K562 (cell line): ENCODE measurements at regions not wholly inside any gene's neighbourhood (a gene's known extent, or its start where the extent isn't known, plus 50 kb on each side); places are given as distances from the start of the nearest gene placed in this dataset.
A peak's percentile ranks its signal among the peaks of the same experiment; 100 is the strongest.

Source experiments
- ATF6 ChIP-seq: sonication (generic); formaldehyde crosslinking; IDR thresholded peaks from 2 replicates; pipeline ENCODE4 v1.4.0; 2020; ENCODE audit warnings: mild to moderate bottlenecking, missing genetic modification reagents
- FOSL1 ChIP-seq: fragments of 200-800 bp; sonication (Bioruptor generic); conservative IDR thresholded peaks from 2 replicates; pipeline ENCODE4 v1.6.1; 2016; ENCODE audit warnings: missing genetic modification characterization, missing compliant biosample characterization
- FOXP1 ChIP-seq: sonication (generic); formaldehyde crosslinking; IDR thresholded peaks from 2 replicates; pipeline ENCODE4 v1.8.0; 2022; ENCODE audit warnings: mild to moderate bottlenecking, missing genetic modification reagents
- KLF1 ChIP-seq: fragments of 450-650 bp; IDR thresholded peaks from 2 replicates; pipeline ENCODE4 v1.6.1; 2016; ENCODE audit warnings: missing genetic modification characterization, missing compliant biosample characterization
- POLR2A ChIP-seq: fragments of 450-650 bp; conservative IDR thresholded peaks from 2 replicates; pipeline ENCODE4 v1.6.1; 2016
- RAD21 ChIP-seq, 2 experiments: fragments of 250-450 bp in 1 of 2; fragments of 450-650 bp in 1 of 2; sonication (Bioruptor Pico) in 1 of 2; formaldehyde crosslinking in 1 of 2; IDR thresholded peaks in 1 of 2; conservative IDR thresholded peaks in 1 of 2; 2 replicates each; pipeline versions ENCODE4 v1.4.0 to v1.8.0; 2020 to 2022; ENCODE audit warnings: mild to moderate bottlenecking in 2 of 2, moderate library complexity in 1 of 2
- RBFOX2 ChIP-seq: fragments of 200-400 bp; formaldehyde crosslinking; IDR thresholded peaks from 2 replicates; pipeline ENCODE4 v1.6.1; 2017; ENCODE audit warnings: low read depth, mild to moderate bottlenecking, low read length, moderate library complexity
- RBM25 ChIP-seq: fragments of 200-400 bp; formaldehyde crosslinking; IDR thresholded peaks from 2 replicates; pipeline ENCODE4 v1.6.1; 2018; ENCODE audit warnings: low read length, low read depth, moderate library complexity; ENCODE audit not compliant: severe bottlenecking
- TF ChIP-seq, protein P1 (sequence below), 2 experiments: fragments of 450-650 bp in 1 of 2; sonication (generic) in 1 of 2; formaldehyde crosslinking in 1 of 2; IDR thresholded peaks in 1 of 2; conservative IDR thresholded peaks in 1 of 2; 2 replicates each; pipeline versions ENCODE4 v1.6.1 to v1.8.1; 2016 to 2023; ENCODE audit warnings: mild to moderate bottlenecking in 2 of 2, moderate library complexity in 2 of 2, inconsistent platforms in 1 of 2, missing genetic modification reagents in 1 of 2
- TF ChIP-seq, protein P2 (sequence below): fragments of 450-650 bp; IDR thresholded peaks from 2 replicates; pipeline ENCODE4 v1.6.1; 2016; ENCODE audit warnings: low read depth
- TF ChIP-seq, protein P3 (sequence below), 2 experiments: IDR thresholded peaks; 2 replicates each; pipeline ENCODE4 v1.6.1; 2011; ENCODE audit warnings: borderline replicate concordance in 1 of 2, control low read depth in 1 of 2, low read depth in 1 of 2, low read length in 1 of 2, mild to moderate bottlenecking in 1 of 2, mixed read lengths in 1 of 2, moderate library complexity in 1 of 2; ENCODE audit not compliant: insufficient read depth in 1 of 2, insufficient read length in 1 of 2, poor library complexity in 1 of 2, severe bottlenecking in 1 of 2; ENCODE audit errors: extremely low read depth in 1 of 2

- TF ChIP-seq, protein P1, sequence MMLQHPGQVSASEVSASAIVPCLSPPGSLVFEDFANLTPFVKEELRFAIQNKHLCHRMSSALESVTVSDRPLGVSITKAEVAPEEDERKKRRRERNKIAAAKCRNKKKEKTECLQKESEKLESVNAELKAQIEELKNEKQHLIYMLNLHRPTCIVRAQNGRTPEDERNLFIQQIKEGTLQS (IDR thresholded peaks at IDR 0.05): 0 out of 2 replicates have a peak, but pooled peaks have one; percentile 31
- TF ChIP-seq, protein P1 (CRISPR knock-in tag; conservative IDR thresholded peaks at IDR 0.05): no peak
- no peak for TF ChIP-seq FOXP1 (CRISPR knock-in tag)
- 0 out of 2 replicates have a peak, but pooled peaks have one; percentile 32 for TF ChIP-seq POLR2A
- TF ChIP-seq ATF6: no peak
- peak; percentile 38 for TF ChIP-seq RBFOX2
- no peak for TF ChIP-seq RAD21 (CRISPR knock-in tag; conservative IDR thresholded peaks at IDR 0.05 in 1 of 2, IDR thresholded peaks at IDR 0.05 in 1 of 2)
- TF ChIP-seq, protein P2, sequence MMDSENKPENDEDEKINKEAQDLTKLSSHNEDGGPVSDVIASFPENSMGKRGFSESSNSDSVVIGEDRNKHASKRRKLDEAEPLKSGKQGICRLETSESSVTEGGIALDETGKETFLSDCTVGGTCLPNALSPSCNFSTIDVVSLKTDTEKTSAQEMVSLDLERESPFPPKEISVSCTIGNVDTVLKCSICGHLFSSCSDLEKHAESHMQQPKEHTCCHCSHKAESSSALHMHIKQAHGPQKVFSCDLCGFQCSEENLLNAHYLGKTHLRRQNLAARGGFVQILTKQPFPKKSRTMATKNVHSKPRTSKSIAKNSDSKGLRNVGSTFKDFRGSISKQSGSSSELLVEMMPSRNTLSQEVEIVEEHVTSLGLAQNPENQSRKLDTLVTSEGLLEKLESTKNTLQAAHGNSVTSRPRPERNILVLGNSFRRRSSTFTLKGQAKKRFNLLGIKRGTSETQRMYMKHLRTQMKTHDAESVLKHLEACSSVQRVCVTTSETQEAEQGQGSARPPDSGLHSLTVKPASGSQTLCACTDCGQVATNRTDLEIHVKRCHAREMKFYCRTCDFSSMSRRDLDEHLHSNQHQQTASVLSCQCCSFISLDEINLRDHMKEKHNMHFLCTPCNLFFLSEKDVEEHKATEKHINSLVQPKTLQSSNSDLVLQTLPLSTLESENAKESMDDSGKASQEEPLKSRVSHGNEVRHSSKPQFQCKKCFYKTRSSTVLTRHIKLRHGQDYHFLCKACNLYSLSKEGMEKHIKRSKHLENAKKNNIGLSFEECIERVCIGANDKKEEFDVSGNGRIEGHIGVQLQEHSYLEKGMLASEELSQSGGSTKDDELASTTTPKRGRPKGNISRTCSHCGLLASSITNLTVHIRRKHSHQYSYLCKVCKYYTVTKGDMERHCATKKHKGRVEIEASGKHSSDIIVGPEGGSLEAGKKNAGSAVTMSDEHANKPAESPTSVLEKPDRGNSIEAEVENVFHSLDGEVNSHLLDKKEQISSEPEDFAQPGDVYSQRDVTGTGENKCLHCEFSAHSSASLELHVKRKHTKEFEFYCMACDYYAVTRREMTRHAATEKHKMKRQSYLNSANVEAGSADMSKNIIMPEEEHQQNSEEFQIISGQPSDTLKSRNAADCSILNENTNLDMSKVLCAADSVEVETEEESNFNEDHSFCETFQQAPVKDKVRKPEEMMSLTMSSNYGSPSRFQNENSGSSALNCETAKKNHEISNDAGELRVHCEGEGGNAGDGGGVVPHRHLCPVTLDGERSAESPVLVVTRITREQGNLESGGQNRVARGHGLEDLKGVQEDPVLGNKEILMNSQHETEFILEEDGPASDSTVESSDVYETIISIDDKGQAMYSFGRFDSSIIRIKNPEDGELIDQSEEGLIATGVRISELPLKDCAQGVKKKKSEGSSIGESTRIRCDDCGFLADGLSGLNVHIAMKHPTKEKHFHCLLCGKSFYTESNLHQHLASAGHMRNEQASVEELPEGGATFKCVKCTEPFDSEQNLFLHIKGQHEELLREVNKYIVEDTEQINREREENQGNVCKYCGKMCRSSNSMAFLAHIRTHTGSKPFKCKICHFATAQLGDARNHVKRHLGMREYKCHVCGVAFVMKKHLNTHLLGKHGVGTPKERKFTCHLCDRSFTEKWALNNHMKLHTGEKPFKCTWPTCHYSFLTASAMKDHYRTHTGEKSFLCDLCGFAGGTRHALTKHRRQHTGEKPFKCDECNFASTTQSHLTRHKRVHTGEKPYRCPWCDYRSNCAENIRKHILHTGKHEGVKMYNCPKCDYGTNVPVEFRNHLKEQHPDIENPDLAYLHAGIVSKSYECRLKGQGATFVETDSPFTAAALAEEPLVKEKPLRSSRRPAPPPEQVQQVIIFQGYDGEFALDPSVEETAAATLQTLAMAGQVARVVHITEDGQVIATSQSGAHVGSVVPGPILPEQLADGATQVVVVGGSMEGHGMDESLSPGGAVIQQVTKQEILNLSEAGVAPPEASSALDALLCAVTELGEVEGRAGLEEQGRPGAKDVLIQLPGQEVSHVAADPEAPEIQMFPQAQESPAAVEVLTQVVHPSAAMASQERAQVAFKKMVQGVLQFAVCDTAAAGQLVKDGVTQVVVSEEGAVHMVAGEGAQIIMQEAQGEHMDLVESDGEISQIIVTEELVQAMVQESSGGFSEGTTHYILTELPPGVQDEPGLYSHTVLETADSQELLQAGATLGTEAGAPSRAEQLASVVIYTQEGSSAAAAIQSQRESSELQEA: no peak
- TF ChIP-seq RBM25: no peak
- TF ChIP-seq FOSL1 (tag): peak; percentile 26; the same call in 1 of the 2 replicates
- TF ChIP-seq, protein P3, sequence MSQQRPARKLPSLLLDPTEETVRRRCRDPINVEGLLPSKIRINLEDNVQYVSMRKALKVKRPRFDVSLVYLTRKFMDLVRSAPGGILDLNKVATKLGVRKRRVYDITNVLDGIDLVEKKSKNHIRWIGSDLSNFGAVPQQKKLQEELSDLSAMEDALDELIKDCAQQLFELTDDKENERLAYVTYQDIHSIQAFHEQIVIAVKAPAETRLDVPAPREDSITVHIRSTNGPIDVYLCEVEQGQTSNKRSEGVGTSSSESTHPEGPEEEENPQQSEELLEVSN (IDR thresholded peaks at IDR 0.05; ENCODE audit: borderline replicate concordance in 1 of 2, extremely low read depth in 1 of 2, insufficient read depth in 1 of 2, insufficient read length in 1 of 2, low read depth in 1 of 2, low read length in 1 of 2, poor library complexity in 1 of 2, severe bottlenecking in 1 of 2): peak in 1 of 2 experiments; percentile 26
- TF ChIP-seq KLF1 (tag): no peak
Observed at GRCh38 chr14:50001151-50001998, 108.5 kb downstream of the ARF6 start (continued).
